Myocyte (in vitro differentiated cells): ENCODE measurements at regions not wholly inside any gene's neighbourhood (a gene's known extent, or its start where the extent isn't known, plus 50 kb on each side); places are given as distances from the start of the nearest gene placed in this dataset.
A peak's percentile ranks its signal among the peaks of the same experiment; 100 is the strongest.

ENCODE experiments used
- DNase-seq: peaks from one replicate; pipeline ENCODE4 v3.0.0-alpha.2; 2012; ENCODE audit warnings: low read depth

GRCh38 chr10:59557052-59557451 lies 152.6 kb downstream of the SLC16A9 start:
- DNase-seq = no peak

GRCh38 chr10:59553162-59553900 lies 156.3 kb downstream of the SLC16A9 start:
- no peak for DNase-seq

GRCh38 chr10:59550061-59550460 lies 159.6 kb downstream of the SLC16A9 start:
- no peak for DNase-seq

DNA sequence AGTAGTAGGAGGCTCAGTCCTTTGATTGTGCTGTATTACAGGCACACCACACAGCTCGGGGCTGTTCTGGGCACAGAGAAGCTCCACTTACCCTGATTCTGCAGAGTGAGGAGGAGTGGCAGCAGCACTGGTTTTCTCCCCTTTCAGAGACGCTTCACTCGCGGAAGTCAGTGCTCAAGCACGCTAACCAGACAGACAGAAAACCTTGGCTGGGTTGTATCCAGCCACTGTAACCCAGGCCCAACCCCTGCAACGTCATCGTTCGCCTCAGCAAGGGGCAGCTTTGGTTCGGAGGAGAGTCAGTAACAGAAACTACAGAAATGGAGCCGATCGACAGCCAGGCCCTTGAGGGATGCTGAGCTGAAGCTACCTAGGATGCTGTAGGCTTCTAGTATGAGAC lies 171.0 kb downstream of the SLC16A9 start:
- DNase-seq = no peak

DNA sequence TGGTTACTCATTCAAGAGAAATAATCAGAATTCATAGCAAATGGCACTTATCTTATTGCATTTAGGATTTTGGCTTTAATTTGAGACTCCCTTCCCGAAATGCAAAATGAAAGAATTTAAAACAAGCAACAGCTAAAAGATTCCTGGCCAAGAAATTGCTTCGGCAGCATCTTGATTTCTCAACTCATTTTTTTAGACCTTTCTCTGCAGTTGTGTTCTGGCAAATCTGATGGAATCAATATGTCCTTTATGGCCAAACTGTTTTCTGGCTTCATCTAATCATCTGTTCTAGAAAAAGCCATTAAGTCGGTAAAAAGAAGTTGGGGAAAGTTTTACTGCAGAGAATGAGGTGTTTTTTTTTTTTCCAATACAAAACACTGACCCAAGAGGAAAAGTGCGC lies 172.1 kb downstream of the SLC16A9 start:
- no peak for DNase-seq

- peak; percentile 88 for DNase-seq
These were observed 173.3 kb downstream of the SLC16A9 start for GRCh38 chr10:59536167-59537014.

DNA sequence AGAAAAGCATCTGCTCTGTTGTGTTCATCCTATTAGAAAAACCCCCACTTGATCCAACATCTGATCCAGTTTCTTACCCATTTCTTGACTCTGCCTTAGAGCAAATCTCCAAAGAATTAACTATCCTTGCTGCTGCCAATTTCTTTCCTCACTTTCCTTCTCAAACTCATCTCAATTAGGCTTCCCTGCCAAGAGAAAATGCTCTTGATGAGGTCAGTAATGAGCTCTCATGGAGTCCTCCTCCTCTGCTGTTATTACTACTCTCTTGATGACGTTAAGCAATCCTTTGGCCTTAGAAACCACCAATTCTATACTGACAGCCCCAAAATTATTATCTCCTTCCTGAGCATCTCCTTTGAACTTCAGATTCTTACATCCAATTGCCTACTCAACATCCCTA lies 162.0 kb upstream of the FAM13C start:
- DNase-seq = no peak

DNA sequence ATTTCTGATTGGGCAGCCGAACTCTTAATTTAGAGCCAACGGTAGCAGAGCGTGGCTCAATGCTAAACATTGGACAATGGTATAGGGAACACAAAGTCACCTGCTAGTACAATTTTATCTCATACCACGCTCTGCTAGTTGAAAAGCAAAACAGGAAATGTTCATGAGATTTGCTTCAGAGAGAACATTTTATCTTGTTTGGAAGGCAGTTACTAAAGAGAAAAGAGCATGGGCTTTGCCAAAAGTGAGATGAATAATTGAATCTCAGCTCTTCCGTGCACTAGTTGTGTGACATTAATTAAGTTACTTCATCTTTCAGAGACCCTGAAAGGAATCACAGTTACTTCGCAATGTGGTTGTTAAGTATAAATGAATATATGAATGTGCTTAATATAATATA lies 161.5 kb upstream of the FAM13C start:
- DNase-seq = no peak

GRCh38 chr10:59517996-59518395 lies 155.6 kb upstream of the FAM13C start:
- no peak for DNase-seq

- DNase-seq = no peak
These were observed 155.1 kb upstream of the FAM13C start for GRCh38 chr10:59517341-59517899.

DNA sequence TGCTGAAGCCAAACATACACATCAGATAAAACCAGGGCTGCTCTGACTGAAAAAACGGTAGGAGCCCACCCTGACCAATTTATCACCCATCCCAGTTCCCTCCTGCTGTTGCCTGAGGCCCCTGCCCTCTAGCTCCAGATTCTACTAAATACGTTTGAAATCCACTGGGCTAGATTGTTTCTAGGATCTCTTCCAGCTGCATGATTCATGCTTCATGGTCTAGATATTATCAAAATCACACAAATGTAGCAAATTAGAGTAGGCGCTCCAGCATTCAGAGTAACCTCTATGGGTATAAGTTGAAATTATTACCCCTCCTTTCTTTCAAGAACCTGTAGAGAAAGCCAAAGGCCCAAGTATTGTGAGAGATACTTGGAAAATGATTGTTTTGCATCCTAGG lies 151.2 kb upstream of the FAM13C start:
- no peak for DNase-seq

- DNase-seq = no peak
These were observed 150.6 kb upstream of the FAM13C start for GRCh38 chr10:59512951-59513350.

DNA sequence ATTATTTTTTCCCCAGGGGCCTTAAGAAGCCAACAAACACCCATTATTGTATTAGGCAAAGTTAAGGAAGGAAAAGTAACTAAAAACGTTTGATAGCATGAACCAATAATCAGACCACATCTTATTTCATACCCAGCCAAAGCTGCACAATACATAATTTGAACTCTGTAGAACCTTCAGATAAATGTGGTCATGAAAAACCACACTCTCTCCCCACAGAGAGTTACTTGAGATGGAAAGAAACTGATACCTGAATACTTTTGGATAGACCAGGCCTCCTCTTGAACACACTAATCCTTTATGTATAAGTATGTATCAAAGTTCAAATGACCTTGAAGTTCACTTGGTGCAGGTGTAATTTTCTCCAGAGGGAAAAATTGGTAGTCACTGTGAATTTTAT lies 146.6 kb upstream of the FAM13C start:
- DNase-seq = peak; percentile 78

DNA sequence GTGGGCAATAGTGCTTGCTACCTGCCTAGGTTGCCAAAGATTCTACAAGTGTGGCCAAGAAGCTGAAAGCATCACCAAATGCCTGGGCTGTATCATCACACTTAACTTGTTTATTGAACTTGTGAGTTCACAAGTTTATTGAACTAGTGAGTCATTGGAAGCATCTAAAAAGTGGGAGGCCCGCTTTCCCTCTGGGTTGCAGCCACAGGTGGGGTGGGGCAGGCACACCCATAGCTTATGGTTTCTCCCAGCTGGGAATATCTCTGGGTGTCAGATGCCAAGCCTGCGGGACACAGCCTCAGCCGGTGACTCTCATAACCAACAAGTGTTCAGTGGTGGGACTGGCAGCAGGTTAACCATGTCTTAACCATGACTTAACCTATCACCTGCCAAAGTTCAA lies 145.9 kb upstream of the FAM13C start:
- peak; percentile 90 for DNase-seq

DNA sequence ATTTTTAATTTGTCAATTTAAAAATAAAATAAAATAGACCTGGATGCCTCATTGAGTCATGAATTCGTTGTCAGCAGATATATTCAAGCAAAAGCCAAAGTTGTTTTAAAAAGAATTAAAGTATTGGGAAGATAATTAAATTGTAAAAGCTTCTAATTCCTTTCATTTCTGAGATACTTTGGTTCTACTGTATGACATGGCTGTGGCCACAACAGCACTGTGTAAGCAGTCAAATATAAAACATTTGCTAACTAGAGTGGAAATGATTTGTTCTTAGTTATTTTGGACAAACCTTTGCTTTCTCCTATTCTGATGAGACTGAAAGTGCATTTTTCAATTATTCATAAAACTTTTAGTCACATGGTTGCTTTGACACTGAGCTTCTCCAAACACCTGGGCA lies 143.6 kb upstream of the FAM13C start:
- no peak for DNase-seq

DNA sequence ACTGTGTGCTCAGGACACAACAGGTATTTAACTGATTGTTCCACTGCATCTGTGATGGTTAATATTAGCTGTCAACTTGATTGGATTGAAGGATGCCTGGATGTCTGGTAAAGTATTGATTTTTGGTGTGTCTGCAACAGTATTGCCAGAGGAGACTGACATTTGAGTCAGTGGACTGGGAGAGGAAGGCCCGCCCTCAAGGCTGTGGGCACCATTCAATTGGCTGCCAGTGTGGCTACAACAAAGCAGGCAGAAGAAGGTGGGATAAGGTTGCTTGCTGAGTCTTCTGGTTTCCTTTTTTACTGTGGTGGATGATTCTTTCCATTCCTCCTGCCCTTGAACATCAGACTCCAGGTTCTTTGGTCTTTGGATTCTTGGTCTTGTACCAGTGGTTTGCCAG lies 137.1 kb upstream of the FAM13C start:
- no peak for DNase-seq

DNA sequence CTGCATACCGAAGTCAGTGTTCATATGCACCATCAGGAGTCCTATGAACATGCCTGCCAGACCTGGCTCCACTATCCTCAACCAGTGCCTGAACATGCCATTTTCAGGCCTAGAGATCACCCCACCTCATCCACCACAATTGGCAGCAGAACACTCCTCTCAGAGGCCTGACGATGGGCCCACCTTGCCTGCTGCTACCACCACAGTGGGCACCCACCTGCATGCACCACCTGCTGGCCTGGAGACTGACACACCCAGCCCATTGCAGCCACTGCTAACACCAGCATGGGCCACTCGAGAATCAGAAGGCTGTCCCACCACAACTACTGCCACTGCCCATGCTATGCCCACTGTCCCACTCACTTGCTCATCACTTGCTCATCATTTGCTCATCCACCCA lies 130.7 kb upstream of the FAM13C start:
- DNase-seq = no peak

DNA sequence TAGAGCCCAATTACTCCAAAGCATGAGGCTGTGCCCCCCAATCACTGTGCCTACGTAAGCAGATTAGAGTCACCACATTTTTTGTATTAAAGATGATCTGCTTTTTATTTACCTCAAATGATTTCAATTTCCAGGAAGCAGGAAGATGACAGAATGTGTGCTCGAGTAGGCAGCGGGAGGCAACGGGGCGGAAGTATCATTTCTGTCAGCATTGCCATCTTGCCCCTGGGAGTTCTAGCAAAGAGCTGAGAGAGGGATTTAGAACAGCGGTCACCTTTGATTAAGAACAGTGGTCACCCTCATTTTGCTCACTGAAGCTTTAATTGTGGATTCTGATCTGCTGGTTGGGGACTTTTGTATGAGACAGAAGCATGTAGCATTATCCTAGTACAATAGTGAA lies 117.1 kb upstream of the FAM13C start:
- DNase-seq = no peak

- DNase-seq = no peak
These were observed 108.2 kb upstream of the FAM13C start for GRCh38 chr10:59470570-59470969.

GRCh38 chr10:59465088-59465487 lies 102.7 kb upstream of the FAM13C start:
- DNase-seq = peak; percentile 77

DNA sequence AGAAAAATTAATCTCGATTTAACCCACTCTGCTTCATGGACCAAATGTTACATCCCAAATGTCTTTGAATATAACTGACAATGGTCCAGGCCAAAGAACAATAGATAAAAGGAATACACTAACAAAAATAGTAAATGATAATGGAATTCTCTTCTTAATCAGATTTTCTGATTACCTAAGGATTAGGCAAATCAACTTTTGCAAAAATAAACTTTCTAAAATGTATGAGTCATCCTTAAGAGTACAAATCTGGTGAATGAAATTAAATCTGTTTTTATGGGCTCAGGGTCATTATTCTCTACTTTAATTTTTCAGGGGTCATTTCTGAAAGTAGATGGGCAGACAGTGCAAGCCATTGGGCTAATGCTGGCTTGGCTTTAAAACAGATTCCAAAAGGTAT lies 102.1 kb upstream of the FAM13C start:
- no peak for DNase-seq

- peak; percentile 20 for DNase-seq
These were observed 101.6 kb upstream of the FAM13C start for GRCh38 chr10:59463909-59464308.
